HepG2 (cell line): ENCODE measurements at regions not wholly inside any gene's neighbourhood (a gene's known extent, or its start where the extent isn't known, plus 50 kb on each side); places are given as distances from the start of the nearest gene placed in this dataset.

ENCODE experiments used
- CREB1 ChIP-seq, 2 experiments: fragments of 450-650 bp in 1 of 2; IDR thresholded peaks; 2 replicates each; pipeline ENCODE4 v1.6.1; 2016 to 2017; ENCODE audit warnings: control low read depth in 1 of 2, mild to moderate bottlenecking in 1 of 2, missing compliant biosample characterization in 1 of 2, missing genetic modification characterization in 1 of 2
- CTCF ChIP-seq: sonication (generic); formaldehyde crosslinking; IDR thresholded peaks from 2 replicates; pipeline ENCODE4 v1.5.0; 2020; ENCODE audit warnings: mild to moderate bottlenecking, missing genetic modification reagents, moderate library complexity
- FOSL1 ChIP-seq: sonication (generic); formaldehyde crosslinking; IDR thresholded peaks from 2 replicates; pipeline ENCODE4 v1.9.0; 2021; ENCODE audit warnings: missing genetic modification reagents, borderline replicate concordance
- MAX ChIP-seq: IDR thresholded peaks from 2 replicates; pipeline ENCODE4 v1.6.1; 2012; ENCODE audit warnings: inconsistent platforms
- TEAD2 ChIP-seq: sonication (generic); formaldehyde crosslinking; IDR thresholded peaks from 2 replicates; pipeline ENCODE4 v1.9.0; 2021; ENCODE audit warnings: missing genetic modification reagents
- TGIF2 ChIP-seq: IDR thresholded peaks from 2 replicates; pipeline ENCODE4 v1.6.1; 2016; ENCODE audit warnings: control low read depth, missing compliant biosample characterization
- ZNF546 ChIP-seq: sonication (generic); formaldehyde crosslinking; conservative IDR thresholded peaks from 2 replicates; pipeline ENCODE4 v1.8.1; 2023; ENCODE audit warnings: mild to moderate bottlenecking, missing genetic modification reagents
- TF ChIP-seq, protein P1 (sequence below): sonication (generic); formaldehyde crosslinking; IDR thresholded peaks from 2 replicates; pipeline ENCODE4 v1.8.1; 2023; ENCODE audit warnings: missing genetic modification reagents, inconsistent platforms, borderline replicate concordance

DNA sequence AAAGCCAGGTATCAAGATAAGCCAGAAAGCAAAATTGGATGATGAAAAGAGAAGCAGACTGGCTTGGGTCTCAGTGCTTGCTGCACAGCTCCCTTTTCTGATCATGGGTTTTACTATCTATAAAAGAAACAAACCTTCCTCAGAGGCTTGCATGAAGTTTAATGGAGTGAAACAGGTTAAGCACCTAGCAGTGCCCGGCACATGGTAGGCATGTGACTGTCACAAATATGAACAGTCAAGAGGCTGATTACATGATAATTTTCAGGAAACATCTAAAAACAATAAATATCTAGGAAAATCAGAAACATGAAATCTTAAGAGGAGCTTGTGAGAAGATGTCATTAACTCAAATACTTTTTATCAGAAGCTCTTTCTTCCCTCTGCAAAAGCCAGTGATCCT lies 519.2 kb downstream of the EPHB1 start:
- TF ChIP-seq MAX (no peak), TEAD2 (CRISPR knock-in tag) (no peak), FOSL1 (CRISPR knock-in tag) (no peak), ZNF546 (CRISPR knock-in tag) (no peak), TGIF2 (CRISPR knock-in tag) (no peak), CTCF (CRISPR knock-in tag) (no peak), CREB1 (IDR thresholded peaks at IDR 0.05) (no peak), CREB1 (CRISPR knock-in tag; IDR thresholded peaks at IDR 0.05) (no peak)
- TF ChIP-seq, protein P1, sequence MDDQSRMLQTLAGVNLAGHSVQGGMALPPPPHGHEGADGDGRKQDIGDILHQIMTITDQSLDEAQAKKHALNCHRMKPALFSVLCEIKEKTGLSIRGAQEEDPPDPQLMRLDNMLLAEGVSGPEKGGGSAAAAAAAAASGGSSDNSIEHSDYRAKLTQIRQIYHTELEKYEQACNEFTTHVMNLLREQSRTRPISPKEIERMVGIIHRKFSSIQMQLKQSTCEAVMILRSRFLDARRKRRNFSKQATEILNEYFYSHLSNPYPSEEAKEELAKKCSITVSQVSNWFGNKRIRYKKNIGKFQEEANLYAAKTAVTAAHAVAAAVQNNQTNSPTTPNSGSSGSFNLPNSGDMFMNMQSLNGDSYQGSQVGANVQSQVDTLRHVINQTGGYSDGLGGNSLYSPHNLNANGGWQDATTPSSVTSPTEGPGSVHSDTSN (CRISPR knock-in tag) = no peak
